ENCODE measurements at regions not wholly inside any gene's neighbourhood (a gene's known extent, or its start where the extent isn't known, plus 50 kb on each side); places are given as distances from the start of the nearest gene placed in this dataset.

- TF ChIP-seq, protein P1, sequence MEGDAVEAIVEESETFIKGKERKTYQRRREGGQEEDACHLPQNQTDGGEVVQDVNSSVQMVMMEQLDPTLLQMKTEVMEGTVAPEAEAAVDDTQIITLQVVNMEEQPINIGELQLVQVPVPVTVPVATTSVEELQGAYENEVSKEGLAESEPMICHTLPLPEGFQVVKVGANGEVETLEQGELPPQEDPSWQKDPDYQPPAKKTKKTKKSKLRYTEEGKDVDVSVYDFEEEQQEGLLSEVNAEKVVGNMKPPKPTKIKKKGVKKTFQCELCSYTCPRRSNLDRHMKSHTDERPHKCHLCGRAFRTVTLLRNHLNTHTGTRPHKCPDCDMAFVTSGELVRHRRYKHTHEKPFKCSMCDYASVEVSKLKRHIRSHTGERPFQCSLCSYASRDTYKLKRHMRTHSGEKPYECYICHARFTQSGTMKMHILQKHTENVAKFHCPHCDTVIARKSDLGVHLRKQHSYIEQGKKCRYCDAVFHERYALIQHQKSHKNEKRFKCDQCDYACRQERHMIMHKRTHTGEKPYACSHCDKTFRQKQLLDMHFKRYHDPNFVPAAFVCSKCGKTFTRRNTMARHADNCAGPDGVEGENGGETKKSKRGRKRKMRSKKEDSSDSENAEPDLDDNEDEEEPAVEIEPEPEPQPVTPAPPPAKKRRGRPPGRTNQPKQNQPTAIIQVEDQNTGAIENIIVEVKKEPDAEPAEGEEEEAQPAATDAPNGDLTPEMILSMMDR (IDR thresholded peaks at IDR 0.05) = no peak
- no peak for TF ChIP-seq POLR2A (IDR thresholded peaks at IDR 0.05)
Measured at GRCh38 chr16:85184404-85184803, 72.1 kb upstream of the CIBAR2 start.

All from heart left ventricle (tissue), 13 donors.